B cell (primary cell): ENCODE measurements at regions not wholly inside any gene's neighbourhood (a gene's known extent, or its start where the extent isn't known, plus 50 kb on each side); places are given as distances from the start of the nearest gene placed in this dataset.

Experiments used
- ATAC-seq: fragments of 200-7000 bp; cut with Tn5 transposase; one replicate; pipeline ENCODE4 v1.10.0; 2021; ENCODE audit warnings: low read depth, mild to moderate bottlenecking, moderate number of reproducible peaks, moderate library complexity
- CTCF ChIA-PET: fragments of 350-600 bp; sonication (Branson Sonifier 250); formaldehyde crosslinking; loops from one replicate; lab custom pipeline; 2021; ENCODE audit warnings: antibody characterized with exemption, inconsistent platforms; lab: Charles Lee
- POLR2A ChIA-PET: fragments of 350-600 bp; sonication (Branson Sonifier 250); formaldehyde crosslinking; loops from one replicate; lab custom pipeline; 2021; ENCODE audit warnings: antibody characterized with exemption; lab: Charles Lee
- DNase-seq: peaks from one replicate; pipeline ENCODE4 v3.0.0; 2013
- H2AFZ ChIP-seq: 2 replicates; pipeline ENCODE4 v1.6.1; 2012; ENCODE audit warnings: mild to moderate bottlenecking, low read depth, low read length; ENCODE audit not compliant: insufficient read depth, poor library complexity, severe bottlenecking
- H3K27ac ChIP-seq, 2 donors: 1 replicate in 1 of 2; 2 replicates in 1 of 2; pipeline ENCODE4 v1.5.1; 2012 to 2013; ENCODE audit warnings: low read length in 2 of 2, mild to moderate bottlenecking in 2 of 2, moderate library complexity in 1 of 2
- H3K27me3 ChIP-seq, 4 experiments: fragments of 200-600 bp in 1 of 4; sonication (generic) in 1 of 4; replicated peaks in 1 of 4; 1 replicate in 2 of 4; 2 replicates in 2 of 4; pipeline versions ENCODE4 v1.6.1 to v1.7.0; 2013 to 2016; ENCODE audit warnings: low read length in 3 of 4, mild to moderate bottlenecking in 2 of 4, mixed read lengths in 1 of 4, moderate library complexity in 1 of 4; ENCODE audit not compliant: insufficient read depth in 4 of 4, control insufficient read depth in 3 of 4; ENCODE audit errors: control extremely low read depth in 1 of 4
- H3K36me3 ChIP-seq, 2 experiments: replicated peaks in 1 of 2; 1 replicate in 1 of 2; 2 replicates in 1 of 2; pipeline versions ENCODE4 v1.6.1 to v1.7.1; 2013; ENCODE audit warnings: low read length in 1 of 2; ENCODE audit not compliant: insufficient read depth in 2 of 2, control insufficient read depth in 1 of 2; ENCODE audit errors: control extremely low read depth in 1 of 2, extremely low read depth in 1 of 2
- H3K4me1 ChIP-seq, 2 donors: fragments of 200-600 bp in 1 of 2; sonication (generic) in 1 of 2; 1 replicate in 1 of 2; 2 replicates in 1 of 2; pipeline versions ENCODE4 v1.5.1 to v1.6.1; 2013 to 2017; ENCODE audit warnings: low read length in 2 of 2; ENCODE audit not compliant: control insufficient read depth in 2 of 2, insufficient read depth in 2 of 2
- H3K4me2 ChIP-seq: replicated peaks from 2 replicates; pipeline ENCODE3; 2012; ENCODE audit warnings: mild to moderate bottlenecking, low read depth, low read length; ENCODE audit not compliant: poor library complexity, severe bottlenecking
- H3K4me3 ChIP-seq, 5 experiments: fragments of 200-600 bp in 1 of 5; sonication (generic) in 1 of 5; 1 replicate in 3 of 5; 2 replicates in 2 of 5; pipeline versions ENCODE4 v1.5.1 to v1.7.0; 2011 to 2016; ENCODE audit warnings: low read length in 4 of 5, mild to moderate bottlenecking in 4 of 5, low read depth in 2 of 5, control low read depth in 1 of 5, moderate library complexity in 1 of 5; ENCODE audit not compliant: insufficient read depth in 1 of 5; ENCODE audit errors: control extremely low read depth in 1 of 5, extremely low read depth in 1 of 5
- H3K79me2 ChIP-seq: fragments of 200-600 bp; sonication (generic); one replicate; pipeline ENCODE4 v1.6.0; 2016; ENCODE audit warnings: low read length; ENCODE audit not compliant: control insufficient read depth, insufficient read depth
- H3K9ac ChIP-seq: fragments of 200-600 bp; sonication (generic); 2 replicates; pipeline ENCODE4 v1.6.1; 2017; ENCODE audit warnings: mild to moderate bottlenecking, low read length, moderate library complexity
- H3K9me3 ChIP-seq, 3 donors: one replicate each; pipeline versions ENCODE4 v1.6.1 to v1.7.1; 2013; ENCODE audit warnings: low read length in 2 of 3; ENCODE audit not compliant: control insufficient read depth in 2 of 3, insufficient read depth in 1 of 3; ENCODE audit errors: control extremely low read depth in 1 of 3
- H4K20me1 ChIP-seq: 2 replicates; pipeline ENCODE4 v1.6.0; 2012; ENCODE audit warnings: mild to moderate bottlenecking, low read length; ENCODE audit not compliant: insufficient read depth, control insufficient read depth, poor library complexity, severe bottlenecking
- H3K27ac Mint-ChIP-seq: one replicate; pipeline ENCODE4 v1.8.0; 2021; ENCODE audit warnings: mixed read lengths
- H3K27me3 Mint-ChIP-seq: one replicate; pipeline ENCODE4 v1.8.0; 2021; ENCODE audit warnings: mixed read lengths
- H3K4me1 Mint-ChIP-seq: one replicate; pipeline ENCODE4 v1.8.0; 2021; ENCODE audit warnings: mixed read lengths
- H3K4me3 Mint-ChIP-seq: one replicate; pipeline ENCODE4 v1.8.0; 2021; ENCODE audit warnings: mixed read lengths
- H3K9me3 Mint-ChIP-seq: one replicate; pipeline ENCODE4 v1.8.0; 2022; ENCODE audit warnings: mixed read lengths; ENCODE audit not compliant: insufficient read depth
- CTCF ChIP-seq: fragments of 200-600 bp; IDR thresholded peaks from one replicate; pipeline ENCODE4 v1.8.0; 2022; ENCODE audit warnings: antibody characterized with exemption, mild to moderate bottlenecking
- EZH2 ChIP-seq: IDR thresholded peaks from 2 replicates; pipeline ENCODE4 v1.6.1; 2012; ENCODE audit warnings: borderline replicate concordance, low read depth, mild to moderate bottlenecking, moderate library complexity, low read length; ENCODE audit not compliant: insufficient read depth, poor library complexity, severe bottlenecking
- WGBS: methylation state at CpG from one replicate; pipeline ENCODE4 v1.1.5; 2013; ENCODE audit warnings: missing lambda C conversion rate; ENCODE audit not compliant: insufficient coverage; 5-methylcytosine and 5-hydroxymethylcytosine counted together
- intact Hi-C: fragments of 100-400 bp; cut with micrococcal nuclease; formaldehyde crosslinking; loops from one replicate; pipeline ENCODE4 v1.10.0; 2022

GRCh38 chr3:70789878-70790277 lies 477.4 kb upstream of the MDFIC2 start:
- TF ChIP-seq EZH2 (no peak), CTCF (no peak)
- intact Hi-C loops = no loop called here
- ChIA-PET CTCF (no interaction called here), POLR2A (no interaction called here)
- Mint-ChIP-seq H3K9me3 (no peaks in the 10 kb centered on the region), H3K4me3 (no peak overlapping the region), H3K4me1 (no peaks in the 10 kb centered on the region), H3K27me3 (peaks cover 8% of the 10 kb centered on the region), H3K27ac (no peak overlapping the region)
- Histone ChIP-seq H3K9ac (no peak overlapping the region), H3K27ac (no peak overlapping the region), H3K79me2 (no peaks in the 10 kb centered on the region), H3K9me3 (no peaks in the 10 kb centered on the region), H3K4me3 (no peak overlapping the region), H3K4me1 (no peaks in the 10 kb centered on the region), H3K27me3 (no peaks in the 10 kb centered on the region), H2AFZ (no peak overlapping the region), H3K36me3 (no peaks in the 10 kb centered on the region), H4K20me1 (no peaks in the 10 kb centered on the region), H3K4me2 (no peak overlapping the region)
- DNase-seq (no peak), ATAC-seq (no peak)
- WGBS = no CpG with 5 or more reads among the region's 2 CpGs

- Histone ChIP-seq H3K36me3 (no peaks in the 10 kb centered on the region), H3K4me1 (no peaks in the 10 kb centered on the region), H2AFZ (no peak overlapping the region), H3K79me2 (no peaks in the 10 kb centered on the region), H3K4me2 (no peak overlapping the region), H3K9ac (no peak overlapping the region), H3K9me3 (peaks cover 0 to 1% (median 0%) of the 10 kb centered on the region in 3 donors), H4K20me1 (no peaks in the 10 kb centered on the region), H3K27ac (no peak overlapping the region), H3K4me3 (no peak overlapping the region), H3K27me3 (no peaks in the 10 kb centered on the region)
- H3K9me3 Mint-ChIP-seq = no peaks in the 10 kb centered on the region
- peaks cover 11% of the 10 kb centered on the region for H3K27me3 Mint-ChIP-seq
- H3K4me1 Mint-ChIP-seq = no peaks in the 10 kb centered on the region
- DNase-seq = no peak
- H3K27ac Mint-ChIP-seq = no peak overlapping the region
- ChIA-PET POLR2A (no interaction called here), CTCF (no interaction called here)
- intact Hi-C loops = no loop called here
- no peak overlapping the region for H3K4me3 Mint-ChIP-seq
- TF ChIP-seq EZH2 (no peak), CTCF (no peak)
- no peak for ATAC-seq
These were observed 468.4 kb upstream of the MDFIC2 start for GRCh38 chr3:70780790-70781189.
